ENCODE measurements at regions not wholly inside any gene's neighbourhood (a gene's known extent, or its start where the extent isn't known, plus 50 kb on each side); places are given as distances from the start of the nearest gene placed in this dataset.

GRCh38 chr13:77969299-77969698, 50.7 kb upstream of the EDNRB start:
- DNase-seq, result no peak
- H3K27me3 Mint-ChIP-seq, result no peaks in the 10 kb centered on the region
- H3K4me1 Mint-ChIP-seq, result no peaks in the 10 kb centered on the region
- no peak overlapping the region for H3K27ac Mint-ChIP-seq
- H3K4me3 Mint-ChIP-seq, result no peak overlapping the region
- CTCF ChIA-PET, result no interaction called here
- no peaks in the 10 kb centered on the region for H3K9me3 Mint-ChIP-seq
- no peaks in the 10 kb centered on the region for H3K36me3 Mint-ChIP-seq
